SU-DHL-6 (cell line): ENCODE measurements at regions not wholly inside any gene's neighbourhood (a gene's known extent, or its start where the extent isn't known, plus 50 kb on each side); places are given as distances from the start of the nearest gene placed in this dataset.

Source experiments
- H2AFZ ChIP-seq: fragments of 200-600 bp; sonication (generic); 2 replicates; pipeline ENCODE4 v1.6.1; 2014; ENCODE audit warnings: low read depth, mild to moderate bottlenecking, moderate library complexity, mixed read lengths, antibody characterized with exemption, low read length; ENCODE audit not compliant: severe bottlenecking
- H3F3A ChIP-seq: fragments of 200-600 bp; shearing (Covaris generic); 2 replicates; pipeline ENCODE4 v1.6.0; 2016; ENCODE audit warnings: antibody characterized with exemption, mild to moderate bottlenecking; ENCODE audit not compliant: insufficient read depth
- H3K27ac ChIP-seq: fragments of 200-600 bp; sonication (generic); 2 replicates; pipeline ENCODE4 v1.5.1; 2016; ENCODE audit warnings: low read depth, mild to moderate bottlenecking, low read length, moderate library complexity, mixed read lengths
- H3K27me3 ChIP-seq: fragments of 200-600 bp; sonication (generic), shearing (Covaris generic); 2 replicates; pipeline ENCODE4 v1.6.0; 2014; ENCODE audit warnings: mild to moderate bottlenecking, low read length
- H3K36me3 ChIP-seq: fragments of 200-600 bp; sonication (generic); 2 replicates; pipeline ENCODE4 v1.6.1; 2014; ENCODE audit warnings: mild to moderate bottlenecking, low read length, mixed read lengths
- H3K4me2 ChIP-seq: fragments of 300-600, 200-600 bp; shearing (Covaris generic), sonication (generic); 2 replicates; pipeline ENCODE4 v1.6.0; 2014; ENCODE audit warnings: low read length, low read depth, mild to moderate bottlenecking; ENCODE audit not compliant: poor library complexity, severe bottlenecking
- H3K4me3 ChIP-seq: fragments of 200-600 bp; sonication (generic); 2 replicates; pipeline ENCODE4 v1.5.1; 2014; ENCODE audit warnings: antibody characterized with exemption, low read length, mild to moderate bottlenecking, mixed read lengths; ENCODE audit not compliant: insufficient read depth, poor library complexity, severe bottlenecking
- H3K79me2 ChIP-seq: fragments of 200-600 bp; sonication (generic); 2 replicates; pipeline ENCODE4 v1.6.1; 2014; ENCODE audit warnings: mild to moderate bottlenecking, low read length, moderate library complexity; ENCODE audit not compliant: insufficient read depth
- H3K9ac ChIP-seq: fragments of 200-600 bp; sonication (generic); 2 replicates; pipeline ENCODE4 v1.7.0; 2014; ENCODE audit warnings: mild to moderate bottlenecking, low read length
- H3K9me2 ChIP-seq: fragments of 200-600 bp; sonication (generic); replicated peaks from 2 replicates; pipeline ENCODE4 v1.6.1; 2014; ENCODE audit warnings: low read length; ENCODE audit not compliant: insufficient read depth
- H3K9me3 ChIP-seq: fragments of 200-600 bp; sonication (generic); 2 replicates; pipeline ENCODE4 v1.6.1; 2014; ENCODE audit warnings: low read length, mixed read lengths; ENCODE audit not compliant: insufficient read depth
- H4K20me1 ChIP-seq: fragments of 200-600 bp; sonication (generic); 2 replicates; pipeline ENCODE4 v1.6.1; 2014; ENCODE audit warnings: low read depth, mild to moderate bottlenecking, antibody characterized with exemption, low read length, moderate library complexity, mixed read lengths
- CTCF ChIP-seq: fragments of 200-600 bp; sonication (generic); IDR thresholded peaks from one replicate; pipeline ENCODE4 v1.5.1; 2017; ENCODE audit warnings: antibody characterized with exemption, mild to moderate bottlenecking, low read length, moderate library complexity; ENCODE audit not compliant: insufficient read depth, poor library complexity, severe bottlenecking
- EZH2phosphoT487 ChIP-seq: fragments of 200-600 bp; sonication (generic), shearing (Covaris generic); conservative IDR thresholded peaks from 2 replicates; pipeline ENCODE4 v1.6.1; 2018; ENCODE audit warnings: mild to moderate bottlenecking, antibody characterized with exemption, low read length, moderate library complexity, mixed read lengths

GRCh38 chr2:146351689-146352088, 1493.1 kb upstream of the ACVR2A start:
- no peak overlapping the region for H3K4me2 ChIP-seq
- TF ChIP-seq EZH2phosphoT487, result no peak
- TF ChIP-seq CTCF, result no peak
- no peaks in the 10 kb centered on the region for H3K9me2 ChIP-seq
- no peak overlapping the region for H2AFZ ChIP-seq
- no peaks in the 10 kb centered on the region for H4K20me1 ChIP-seq
- no peaks in the 10 kb centered on the region for H3K27me3 ChIP-seq
- H3K79me2 ChIP-seq, result no peaks in the 10 kb centered on the region
- no peaks in the 10 kb centered on the region for H3K36me3 ChIP-seq
- no peak overlapping the region for H3K9ac ChIP-seq
- no peaks in the 10 kb centered on the region for H3F3A ChIP-seq
- H3K27ac ChIP-seq, result no peak overlapping the region
- no peak overlapping the region for H3K4me3 ChIP-seq
- no peaks in the 10 kb centered on the region for H3K9me3 ChIP-seq

- Histone ChIP-seq H3K9ac (no peak overlapping the region), H3K27me3 (no peaks in the 10 kb centered on the region), H2AFZ (no peak overlapping the region), H3K79me2 (no peaks in the 10 kb centered on the region), H3K4me2 (no peak overlapping the region), H3K4me3 (no peak overlapping the region), H3F3A (no peaks in the 10 kb centered on the region), H4K20me1 (no peaks in the 10 kb centered on the region), H3K27ac (no peak overlapping the region), H3K36me3 (no peaks in the 10 kb centered on the region), H3K9me3 (no peaks in the 10 kb centered on the region), H3K9me2 (no peaks in the 10 kb centered on the region)
- no peak for TF ChIP-seq EZH2phosphoT487
- TF ChIP-seq CTCF, result no peak
These were observed 1495.5 kb upstream of the ACVR2A start for GRCh38 chr2:146349334-146349733.

- no peaks in the 10 kb centered on the region for H4K20me1 ChIP-seq
- no peaks in the 10 kb centered on the region for H3K27me3 ChIP-seq
- H3K27ac ChIP-seq, result no peak overlapping the region
- TF ChIP-seq CTCF (no peak), EZH2phosphoT487 (no peak)
- H3F3A ChIP-seq, result no peaks in the 10 kb centered on the region
- no peaks in the 10 kb centered on the region for H3K9me2 ChIP-seq
- no peaks in the 10 kb centered on the region for H3K36me3 ChIP-seq
- H3K9ac ChIP-seq, result no peak overlapping the region
- no peak overlapping the region for H3K4me3 ChIP-seq
- H3K9me3 ChIP-seq, result no peaks in the 10 kb centered on the region
- no peaks in the 10 kb centered on the region for H3K79me2 ChIP-seq
- no peak overlapping the region for H3K4me2 ChIP-seq
- H2AFZ ChIP-seq, result no peak overlapping the region
These were observed 1519.9 kb upstream of the ACVR2A start for GRCh38 chr2:146324951-146325350.

GRCh38 chr2:146323564-146323963, 1521.3 kb upstream of the ACVR2A start:
- Histone ChIP-seq H3K9me3 (no peaks in the 10 kb centered on the region), H4K20me1 (no peaks in the 10 kb centered on the region), H3K4me2 (no peak overlapping the region), H3K79me2 (no peaks in the 10 kb centered on the region), H3K36me3 (no peaks in the 10 kb centered on the region), H3K9ac (no peak overlapping the region), H3K27ac (no peak overlapping the region), H3F3A (no peaks in the 10 kb centered on the region), H3K4me3 (no peak overlapping the region), H3K9me2 (no peaks in the 10 kb centered on the region), H2AFZ (no peak overlapping the region), H3K27me3 (no peaks in the 10 kb centered on the region)
- no peak for TF ChIP-seq CTCF
- TF ChIP-seq EZH2phosphoT487, result no peak
